ENCODE measurements at regions not wholly inside any gene's neighbourhood (a gene's known extent, or its start where the extent isn't known, plus 50 kb on each side); places are given as distances from the start of the nearest gene placed in this dataset.

GRCh38 chr2:58916063-58916462 lies 674.9 kb upstream of the FANCL start:
- no peak for TF ChIP-seq CTCF (IDR thresholded peaks at IDR 0.05; ENCODE audit: low read length)
- no peak for TF ChIP-seq EZH2 (optimal IDR thresholded peaks at IDR 0.05; ENCODE audit: low read depth, low read length)
- no peak for TF ChIP-seq EZH2phosphoT487 (IDR thresholded peaks at IDR 0.05; ENCODE audit: low read length)

Measured in MM.1S (cell line).